ENCODE measurements at regions not wholly inside any gene's neighbourhood (a gene's known extent, or its start where the extent isn't known, plus 50 kb on each side); places are given as distances from the start of the nearest gene placed in this dataset.

DNA sequence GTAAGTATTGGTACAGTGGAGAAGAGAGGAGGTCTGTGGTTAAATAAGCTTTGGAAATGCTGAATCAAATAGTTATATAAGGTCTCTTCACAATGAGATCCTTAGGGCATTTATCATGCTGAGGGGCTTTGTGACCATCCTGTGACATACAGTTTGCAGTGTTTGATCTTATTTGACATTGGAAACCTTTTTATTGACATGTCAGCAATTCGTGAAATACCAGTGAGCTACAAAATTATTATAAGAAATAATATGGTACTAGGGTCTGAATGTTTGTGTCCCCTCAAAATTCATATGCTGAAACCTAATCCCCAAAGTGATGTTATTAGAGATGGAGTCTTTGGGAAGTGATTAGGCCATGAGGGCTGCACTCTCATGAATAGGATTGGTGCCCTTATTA is 98.4 kb downstream of the MID1IP1 start:
- H3K27me3 ChIP-seq (replicated peaks in 1 of 7) = no peaks in the 10 kb centered on the region
- intact Hi-C loops (cut with DNase I; ENCODE audit: low total_unique reads) = no loop called here
- WGBS, 5 donors = 63 to 92% (median 88%) methylated on average over 1 of the region's 1 CpG

DNA sequence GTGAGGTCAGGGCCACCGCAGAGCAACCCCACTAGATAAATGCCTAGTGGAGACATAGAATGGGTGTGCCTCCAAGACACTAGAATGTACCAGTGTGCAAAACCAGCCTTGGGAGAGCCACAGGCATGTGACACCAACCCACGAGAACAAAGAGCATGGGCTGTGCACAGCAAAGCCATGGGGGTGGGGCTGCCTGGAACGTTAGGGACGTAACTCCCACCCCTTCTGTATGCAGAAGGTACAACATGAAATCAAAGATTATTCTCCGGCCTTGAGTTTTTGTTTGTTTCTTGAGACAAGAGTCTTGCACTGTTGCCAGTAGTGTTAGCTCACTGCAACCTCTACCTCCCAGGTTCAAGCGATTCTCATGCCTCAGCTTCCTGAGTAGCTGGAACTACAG is 99.5 kb downstream of the MID1IP1 start:
- no peaks in the 10 kb centered on the region for H3K4me1 ChIP-seq
- no peak overlapping the region for H3K4me3 ChIP-seq
- H3K36me3 ChIP-seq = no peaks in the 10 kb centered on the region
- WGBS, 5 donors = 80 to 99% (median 89%) methylated on average over 6 of the region's 6 CpGs
- no peak overlapping the region for H3K27ac ChIP-seq
- no peak for DNase-seq
- intact Hi-C loops (cut with DNase I; ENCODE audit: low total_unique reads) = no loop called here
- TF ChIP-seq, protein P1, sequence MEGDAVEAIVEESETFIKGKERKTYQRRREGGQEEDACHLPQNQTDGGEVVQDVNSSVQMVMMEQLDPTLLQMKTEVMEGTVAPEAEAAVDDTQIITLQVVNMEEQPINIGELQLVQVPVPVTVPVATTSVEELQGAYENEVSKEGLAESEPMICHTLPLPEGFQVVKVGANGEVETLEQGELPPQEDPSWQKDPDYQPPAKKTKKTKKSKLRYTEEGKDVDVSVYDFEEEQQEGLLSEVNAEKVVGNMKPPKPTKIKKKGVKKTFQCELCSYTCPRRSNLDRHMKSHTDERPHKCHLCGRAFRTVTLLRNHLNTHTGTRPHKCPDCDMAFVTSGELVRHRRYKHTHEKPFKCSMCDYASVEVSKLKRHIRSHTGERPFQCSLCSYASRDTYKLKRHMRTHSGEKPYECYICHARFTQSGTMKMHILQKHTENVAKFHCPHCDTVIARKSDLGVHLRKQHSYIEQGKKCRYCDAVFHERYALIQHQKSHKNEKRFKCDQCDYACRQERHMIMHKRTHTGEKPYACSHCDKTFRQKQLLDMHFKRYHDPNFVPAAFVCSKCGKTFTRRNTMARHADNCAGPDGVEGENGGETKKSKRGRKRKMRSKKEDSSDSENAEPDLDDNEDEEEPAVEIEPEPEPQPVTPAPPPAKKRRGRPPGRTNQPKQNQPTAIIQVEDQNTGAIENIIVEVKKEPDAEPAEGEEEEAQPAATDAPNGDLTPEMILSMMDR (IDR thresholded peaks at IDR 0.05 in 8 of 11, conservative IDR thresholded peaks at IDR 0.05 in 3 of 11) = no peak
- TF ChIP-seq POLR2AphosphoS5 (IDR thresholded peaks at IDR 0.05) (no peak), POLR2A (IDR thresholded peaks at IDR 0.05) (no peak)
- peaks cover 0 to 5% (median 0%) of the 10 kb centered on the region in 7 donors for H3K27me3 ChIP-seq (replicated peaks in 1 of 7)
- H3K9me3 ChIP-seq = no peaks in the 10 kb centered on the region

More for the DNA sequence above, 98.4 kb downstream of the MID1IP1 start:
- Histone ChIP-seq H3K4me1 (no peaks in the 10 kb centered on the region), H3K36me3 (no peaks in the 10 kb centered on the region), H3K4me3 (no peak overlapping the region), H3K9me3 (no peaks in the 10 kb centered on the region), H3K27ac (no peak overlapping the region)
- no peak for DNase-seq
- TF ChIP-seq POLR2A (IDR thresholded peaks at IDR 0.05) = no peak
- TF ChIP-seq, protein P1 (IDR thresholded peaks at IDR 0.05 in 8 of 11, conservative IDR thresholded peaks at IDR 0.05 in 3 of 11) = no peak
- no peak for TF ChIP-seq POLR2AphosphoS5 (IDR thresholded peaks at IDR 0.05)

DNA sequence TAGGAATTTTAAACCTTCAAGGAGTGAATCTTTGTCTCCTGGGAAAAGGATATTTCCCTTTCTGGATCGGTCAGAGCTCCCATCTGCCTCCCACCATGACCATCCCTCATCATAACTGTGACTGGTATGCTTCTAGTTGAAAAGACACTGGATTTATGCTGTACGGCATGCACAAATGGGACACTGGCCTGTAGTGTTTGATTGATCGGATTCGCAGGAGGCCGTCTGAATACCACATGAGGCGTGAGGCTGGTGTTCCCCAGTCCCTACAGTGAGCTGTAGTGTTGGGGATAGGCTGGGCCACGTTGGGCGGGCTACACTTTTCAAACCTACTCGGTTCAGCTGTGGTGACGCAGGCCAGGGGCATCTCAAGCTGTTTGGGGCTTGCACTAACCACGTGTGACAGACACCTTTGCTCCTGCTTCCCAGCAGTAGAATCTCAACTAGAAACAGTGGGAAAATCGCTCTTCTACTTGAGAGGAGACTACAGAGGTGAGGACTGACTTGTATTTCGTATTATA is 101.8 kb downstream of the MID1IP1 start:
- Histone ChIP-seq H3K9me3 (no peaks in the 10 kb centered on the region), H3K4me1 (no peaks in the 10 kb centered on the region), H3K36me3 (no peaks in the 10 kb centered on the region), H3K27ac (no peak overlapping the region), H3K27me3 (replicated peaks in 1 of 7) (peaks cover 0 to 12% (median 0%) of the 10 kb centered on the region in 7 donors), H3K4me3 (no peak overlapping the region)
- no peak for DNase-seq
- 68 to 96% (median 85%) methylated on average over 3 to 13 of the region's 13 CpGs for WGBS, 5 donors
- TF ChIP-seq, protein P1 (IDR thresholded peaks at IDR 0.05 in 8 of 11, conservative IDR thresholded peaks at IDR 0.05 in 3 of 11) = no peak
- TF ChIP-seq POLR2AphosphoS5 (IDR thresholded peaks at IDR 0.05) (no peak), POLR2A (IDR thresholded peaks at IDR 0.05) (no peak)
- intact Hi-C loops (cut with DNase I; ENCODE audit: low total_unique reads) = no loop called here

DNA sequence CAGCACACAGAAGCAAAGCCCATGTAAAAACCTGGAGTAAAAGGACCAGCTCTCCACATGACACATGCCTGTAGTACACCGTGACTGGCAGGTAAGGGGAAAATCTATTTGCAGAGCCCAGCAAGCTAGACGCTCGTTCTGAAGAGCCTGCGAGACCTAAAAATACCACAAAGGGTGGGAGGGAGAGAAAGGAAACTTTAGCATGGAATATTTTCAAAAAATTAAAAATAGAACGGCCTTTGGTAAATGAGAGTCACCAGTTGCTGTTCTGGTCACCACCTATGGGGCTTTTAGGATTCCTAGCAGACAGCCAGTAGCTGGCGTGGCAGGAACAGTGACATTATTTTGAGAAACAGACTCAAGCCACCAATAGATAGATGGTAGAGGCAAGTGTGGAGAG is 115.5 kb downstream of the MID1IP1 start:
- H3K9me3 ChIP-seq = no peaks in the 10 kb centered on the region
- 82 to 92% (median 88%) methylated on average over 6 of the region's 6 CpGs for WGBS, 5 donors
- no peaks in the 10 kb centered on the region for H3K27me3 ChIP-seq (replicated peaks in 1 of 7)
- DNase-seq = no peak
- H3K4me1 ChIP-seq = no peaks in the 10 kb centered on the region
- intact Hi-C loops (cut with DNase I; ENCODE audit: low total_unique reads) = no loop called here
- no peaks in the 10 kb centered on the region for H3K36me3 ChIP-seq
- TF ChIP-seq, protein P1 (IDR thresholded peaks at IDR 0.05 in 8 of 11, conservative IDR thresholded peaks at IDR 0.05 in 3 of 11) = no peak
- TF ChIP-seq POLR2A (IDR thresholded peaks at IDR 0.05) = no peak
- no peak for TF ChIP-seq POLR2AphosphoS5 (IDR thresholded peaks at IDR 0.05)
- no peak overlapping the region for H3K27ac ChIP-seq
- no peak overlapping the region for H3K4me3 ChIP-seq

Data from spleen (tissue), 11 donors.